ENCODE measurements at regions not wholly inside any gene's neighbourhood (a gene's known extent, or its start where the extent isn't known, plus 50 kb on each side); places are given as distances from the start of the nearest gene placed in this dataset.

DNA sequence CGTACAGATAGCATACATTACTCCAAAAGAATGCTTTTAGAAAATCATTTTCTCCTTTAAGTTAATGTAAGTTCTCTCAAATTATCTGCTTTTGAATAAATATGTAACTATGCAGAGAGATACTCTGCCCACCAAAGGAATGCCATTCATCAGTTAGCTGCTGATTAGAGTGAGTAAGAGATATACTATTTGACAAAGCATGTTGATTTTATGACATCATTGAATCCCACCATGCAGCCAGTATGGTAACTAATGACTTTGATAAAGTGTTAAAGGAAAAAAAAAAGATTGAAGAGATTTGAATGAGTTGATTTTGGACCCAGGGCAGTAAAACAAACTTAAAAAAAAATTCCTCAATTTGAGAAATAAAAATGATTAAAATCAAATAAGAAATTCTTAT is 521.5 kb downstream of the SLITRK6 start:
- TF ChIP-seq EZH2phosphoT487 (IDR thresholded peaks at IDR 0.05; ENCODE audit: insufficient read depth, low read depth) (no peak), EZH2 (IDR thresholded peaks at IDR 0.05; ENCODE audit: insufficient read depth, poor library complexity, severe bottlenecking) (no peak)
